Muscle of leg (tissue), 3 donors: ENCODE measurements at regions not wholly inside any gene's neighbourhood (a gene's known extent, or its start where the extent isn't known, plus 50 kb on each side); places are given as distances from the start of the nearest gene placed in this dataset.

Source experiments
- DNase-seq: peaks from one replicate; pipeline ENCODE4 v3.0.0; 2013
- H3K27ac ChIP-seq: one replicate; pipeline ENCODE4 v1.5.1; 2013; ENCODE audit warnings: mild to moderate bottlenecking, low read length, control low read depth
- H3K27me3 ChIP-seq: one replicate; pipeline ENCODE4 v1.6.1; 2013; ENCODE audit warnings: low read length; ENCODE audit not compliant: control insufficient read depth, insufficient read depth
- H3K36me3 ChIP-seq: one replicate; pipeline ENCODE4 v1.6.1; 2013; ENCODE audit warnings: low read length; ENCODE audit not compliant: control insufficient read depth, insufficient read depth
- H3K4me1 ChIP-seq: one replicate; pipeline ENCODE4 v1.6.1; 2013; ENCODE audit warnings: low read length; ENCODE audit not compliant: control insufficient read depth, insufficient read depth
- H3K4me3 ChIP-seq: one replicate; pipeline ENCODE4 v1.5.1; 2013; ENCODE audit warnings: low read length, control low read depth
- H3K9me3 ChIP-seq: replicated peaks from 2 replicates; pipeline ENCODE4 v1.6.1; 2013; ENCODE audit warnings: low read depth, low read length; ENCODE audit not compliant: control insufficient read depth
- WGBS: methylation state at CpG from one replicate; pipeline ENCODE4 v1.1.5; 2013; ENCODE audit warnings: missing lambda C conversion rate; ENCODE audit not compliant: insufficient coverage; 5-methylcytosine and 5-hydroxymethylcytosine counted together

- Histone ChIP-seq H3K9me3 (no peaks in the 10 kb centered on the region), H3K4me1 (peaks cover 12% of the 10 kb centered on the region), H3K36me3 (no peaks in the 10 kb centered on the region), H3K4me3 (no peak overlapping the region), H3K27me3 (no peaks in the 10 kb centered on the region), H3K27ac (no peak overlapping the region)
- no peak for DNase-seq
- WGBS: 81% methylated on average over 3 of the region's 3 CpGs
These were observed 274.2 kb upstream of the TCERG1L start for GRCh38 chr10:131585761-131586160.

- no peak overlapping the region for H3K27ac ChIP-seq
- no peaks in the 10 kb centered on the region for H3K27me3 ChIP-seq
- H3K4me1 ChIP-seq: peaks cover 11% of the 10 kb centered on the region
- WGBS: 86% methylated on average over 4 of the region's 5 CpGs
- H3K36me3 ChIP-seq: no peaks in the 10 kb centered on the region
- DNase-seq: no peak
- H3K4me3 ChIP-seq: no peak overlapping the region
- H3K9me3 ChIP-seq: no peaks in the 10 kb centered on the region
These were observed 275.4 kb upstream of the TCERG1L start for GRCh38 chr10:131586958-131587357.

GRCh38 chr10:131587976-131588680 is 276.6 kb upstream of the TCERG1L start:
- DNase-seq: no peak
- no peaks in the 10 kb centered on the region for H3K27me3 ChIP-seq
- no peaks in the 10 kb centered on the region for H3K36me3 ChIP-seq
- H3K27ac ChIP-seq: no peak overlapping the region
- no peak overlapping the region for H3K4me3 ChIP-seq
- no peaks in the 10 kb centered on the region for H3K9me3 ChIP-seq
- peaks cover 11% of the 10 kb centered on the region for H3K4me1 ChIP-seq
- WGBS: 88% methylated on average over 9 of the region's 11 CpGs

- peaks cover 11% of the 10 kb centered on the region for H3K4me1 ChIP-seq
- no peak overlapping the region for H3K4me3 ChIP-seq
- no peaks in the 10 kb centered on the region for H3K27me3 ChIP-seq
- no peaks in the 10 kb centered on the region for H3K9me3 ChIP-seq
- 76% methylated on average over 11 of the region's 11 CpGs for WGBS
- DNase-seq: no peak
- no peaks in the 10 kb centered on the region for H3K36me3 ChIP-seq
- no peak overlapping the region for H3K27ac ChIP-seq
These were observed 277.2 kb upstream of the TCERG1L start for GRCh38 chr10:131588704-131589220.

- 90% methylated on average over 1 of the region's 1 CpG for WGBS
- Histone ChIP-seq H3K36me3 (no peaks in the 10 kb centered on the region), H3K27me3 (no peaks in the 10 kb centered on the region), H3K4me3 (no peak overlapping the region), H3K27ac (no peak overlapping the region), H3K9me3 (no peaks in the 10 kb centered on the region), H3K4me1 (peaks cover 11% of the 10 kb centered on the region)
- no peak for DNase-seq
These were observed 279.0 kb upstream of the TCERG1L start for GRCh38 chr10:131590567-131590966.

- H3K27me3 ChIP-seq: no peaks in the 10 kb centered on the region
- no peaks in the 10 kb centered on the region for H3K36me3 ChIP-seq
- no peak overlapping the region for H3K4me3 ChIP-seq
- H3K27ac ChIP-seq: no peak overlapping the region
- peaks cover 11% of the 10 kb centered on the region for H3K4me1 ChIP-seq
- no peak for DNase-seq
- no peaks in the 10 kb centered on the region for H3K9me3 ChIP-seq
These were observed 280.4 kb upstream of the TCERG1L start for GRCh38 chr10:131591936-131592335.

GRCh38 chr10:131609176-131609575 is 291.6 kb upstream of the PPP2R2D start:
- no peak overlapping the region for H3K27ac ChIP-seq
- H3K9me3 ChIP-seq: peaks cover 2% of the 10 kb centered on the region
- WGBS: 82% methylated on average over 7 of the region's 12 CpGs
- no peak overlapping the region for H3K4me3 ChIP-seq
- no peak for DNase-seq
- H3K4me1 ChIP-seq: no peaks in the 10 kb centered on the region
- H3K36me3 ChIP-seq: no peaks in the 10 kb centered on the region
- H3K27me3 ChIP-seq: peaks cover 4% of the 10 kb centered on the region

GRCh38 chr10:131615150-131615549 is 285.7 kb upstream of the PPP2R2D start:
- Histone ChIP-seq H3K27ac (no peak overlapping the region), H3K36me3 (no peaks in the 10 kb centered on the region), H3K4me3 (no peak overlapping the region), H3K27me3 (peaks cover 4% of the 10 kb centered on the region), H3K9me3 (no peaks in the 10 kb centered on the region), H3K4me1 (no peaks in the 10 kb centered on the region)
- DNase-seq: no peak
- WGBS: 93% methylated on average over 2 of the region's 2 CpGs

GRCh38 chr10:131616040-131616439 is 284.8 kb upstream of the PPP2R2D start:
- no peak overlapping the region for H3K27ac ChIP-seq
- H3K4me1 ChIP-seq: no peaks in the 10 kb centered on the region
- 88% methylated on average over 4 of the region's 6 CpGs for WGBS
- no peaks in the 10 kb centered on the region for H3K36me3 ChIP-seq
- no peak overlapping the region for H3K4me3 ChIP-seq
- DNase-seq: no peak
- H3K27me3 ChIP-seq: peaks cover 4% of the 10 kb centered on the region
- H3K9me3 ChIP-seq: no peaks in the 10 kb centered on the region

GRCh38 chr10:131617113-131617858 is 283.5 kb upstream of the PPP2R2D start:
- Histone ChIP-seq H3K36me3 (no peaks in the 10 kb centered on the region), H3K4me3 (no peak overlapping the region), H3K9me3 (no peaks in the 10 kb centered on the region), H3K27me3 (peaks cover 4% of the 10 kb centered on the region), H3K27ac (no peak overlapping the region), H3K4me1 (no peaks in the 10 kb centered on the region)
- no peak for DNase-seq
- WGBS: 57% methylated on average over 31 of the region's 36 CpGs
